A673 (cell line): ENCODE measurements at regions not wholly inside any gene's neighbourhood (a gene's known extent, or its start where the extent isn't known, plus 50 kb on each side); places are given as distances from the start of the nearest gene placed in this dataset.

Experiments
- CTCF ChIP-seq: fragments of 300-800, 200-600 bp; sonication (generic); conservative IDR thresholded peaks from 2 replicates; pipeline ENCODE4 v1.5.1; 2017; ENCODE audit warnings: low read depth, mild to moderate bottlenecking, antibody characterized with exemption, low read length, moderate library complexity, mixed read lengths
- EZH2 ChIP-seq: fragments of 200-600 bp; sonication (generic); IDR thresholded peaks from 2 replicates; pipeline ENCODE4 v1.6.1; 2017; ENCODE audit warnings: borderline replicate concordance, low read depth, mild to moderate bottlenecking, mixed read lengths, antibody characterized with exemption, low read length; ENCODE audit not compliant: poor library complexity, severe bottlenecking

DNA sequence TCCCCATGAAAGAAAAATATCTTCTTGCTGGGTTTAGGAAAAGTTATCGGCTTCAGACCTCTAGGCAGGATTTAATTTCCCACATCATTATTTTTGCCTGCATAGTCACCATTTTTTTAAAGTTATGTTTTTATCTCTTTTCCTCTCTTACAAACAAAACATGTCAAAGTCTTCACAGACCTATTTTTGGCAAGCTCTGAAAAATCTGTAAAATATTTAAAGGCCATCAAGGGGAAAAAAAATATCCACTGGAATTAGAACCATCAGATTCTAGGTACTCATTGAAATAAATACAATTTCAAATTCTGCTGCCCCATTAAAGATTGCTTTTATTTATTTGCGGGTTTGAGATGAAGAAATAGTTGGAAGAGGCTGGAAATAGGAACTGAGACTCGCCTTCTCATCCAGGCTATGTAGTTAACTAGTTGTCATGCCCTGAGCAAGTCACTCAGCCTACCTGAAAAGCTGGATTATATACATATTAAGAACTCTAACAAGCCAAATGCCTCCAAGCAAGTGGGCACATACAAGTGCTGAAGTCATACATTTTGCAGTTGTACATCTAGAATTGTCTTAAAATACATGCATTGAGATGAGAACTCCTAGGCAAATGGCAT lies 101.7 kb upstream of the SASH1 start:
- TF ChIP-seq CTCF (no peak), EZH2 (no peak)
